CD8-positive, alpha-beta memory T cell (primary cell): ENCODE measurements at regions not wholly inside any gene's neighbourhood (a gene's known extent, or its start where the extent isn't known, plus 50 kb on each side); places are given as distances from the start of the nearest gene placed in this dataset.

Experiments
- CTCF ChIA-PET: fragments of 350-600 bp; sonication (Branson Sonifier 250); formaldehyde crosslinking; loops from one replicate; lab custom pipeline; 2021; ENCODE audit warnings: antibody characterized with exemption; lab: Charles Lee
- POLR2A ChIA-PET: fragments of 350-600 bp; sonication (Branson Sonifier 250); formaldehyde crosslinking; loops from one replicate; lab custom pipeline; 2021; ENCODE audit warnings: antibody characterized with exemption; lab: Charles Lee
- DNase-seq, 5 donors: peaks; one replicate each; pipeline versions ENCODE4 v3.0.0 to v3.0.0-alpha.2; 2020 to 2022; ENCODE audit warnings: mixed read lengths in 1 of 5
- H3K27ac ChIP-seq: one replicate; pipeline ENCODE4 v1.7.0; 2013; ENCODE audit warnings: low read depth, mild to moderate bottlenecking, low read length, moderate library complexity
- H3K27me3 ChIP-seq: 2 replicates; pipeline ENCODE4 v1.7.0; 2013; ENCODE audit warnings: low read length, mild to moderate bottlenecking; ENCODE audit not compliant: insufficient read depth, poor library complexity, severe bottlenecking
- H3K36me3 ChIP-seq: 2 replicates; pipeline ENCODE4 v1.7.0; 2013; ENCODE audit warnings: mild to moderate bottlenecking, low read length, moderate library complexity; ENCODE audit not compliant: insufficient read depth
- H3K4me1 ChIP-seq: 2 replicates; pipeline ENCODE4 v1.7.0; 2013; ENCODE audit warnings: mild to moderate bottlenecking, low read length, moderate library complexity; ENCODE audit not compliant: insufficient read depth
- H3K4me3 ChIP-seq: 2 replicates; pipeline ENCODE4 v1.7.0; 2013; ENCODE audit warnings: mild to moderate bottlenecking, low read length
- H3K9me3 ChIP-seq: 2 replicates; pipeline ENCODE4 v1.7.0; 2013; ENCODE audit warnings: mild to moderate bottlenecking, low read length
- H3K27ac Mint-ChIP-seq, 8 donors: one replicate each; pipeline ENCODE4 v1.8.0; 2020 to 2021; ENCODE audit warnings: mixed read lengths in 8 of 8, mild to moderate bottlenecking in 6 of 8, inconsistent platforms in 3 of 8, moderate library complexity in 3 of 8
- H3K27me3 Mint-ChIP-seq, 2 donors: one replicate each; pipeline ENCODE4 v1.8.0; 2020 to 2021; ENCODE audit warnings: mixed read lengths in 2 of 2, mild to moderate bottlenecking in 1 of 2, moderate library complexity in 1 of 2
- H3K36me3 Mint-ChIP-seq, 3 donors: one replicate each; pipeline ENCODE4 v1.8.0; 2020 to 2021; ENCODE audit warnings: mixed read lengths in 3 of 3, inconsistent platforms in 1 of 3, mild to moderate bottlenecking in 1 of 3
- H3K4me1 Mint-ChIP-seq, 3 donors: one replicate each; pipeline ENCODE4 v1.8.0; 2020 to 2021; ENCODE audit warnings: mixed read lengths in 3 of 3, inconsistent platforms in 1 of 3, mild to moderate bottlenecking in 1 of 3
- H3K4me3 Mint-ChIP-seq, 7 donors: one replicate each; pipeline ENCODE4 v1.8.0; 2020 to 2021; ENCODE audit warnings: mixed read lengths in 7 of 7, mild to moderate bottlenecking in 6 of 7, moderate library complexity in 4 of 7, inconsistent platforms in 2 of 7
- H3K9me3 Mint-ChIP-seq, 5 donors: one replicate each; pipeline ENCODE4 v1.8.0; 2020 to 2022; ENCODE audit warnings: mixed read lengths in 5 of 5, mild to moderate bottlenecking in 3 of 5, moderate library complexity in 2 of 5, inconsistent platforms in 1 of 5

- no peak overlapping the region for H3K4me3 ChIP-seq
- no peak overlapping the region for H3K4me3 Mint-ChIP-seq
- no peak for DNase-seq
- peaks cover 0 to 2% of the 10 kb centered on the region in 2 donors for H3K27me3 Mint-ChIP-seq
- H3K27ac Mint-ChIP-seq: no peak overlapping the region
- POLR2A ChIA-PET: no interaction called here
- no peak overlapping the region for H3K27ac ChIP-seq
- no peaks in the 10 kb centered on the region for H3K36me3 ChIP-seq
- peaks cover 0 to 3% (median 2%) of the 10 kb centered on the region in 3 donors for H3K36me3 Mint-ChIP-seq
- no peaks in the 10 kb centered on the region for H3K4me1 ChIP-seq
- CTCF ChIA-PET: interaction anchor here (7.1 kb wide), 1 partner anchor 91 kb away, joined by 53 read pairs; no protein-coding TSS in a partner anchor
- peaks cover 0 to 5% (median 3%) of the 10 kb centered on the region in 5 donors for H3K9me3 Mint-ChIP-seq
- H3K9me3 ChIP-seq: no peaks in the 10 kb centered on the region
- peaks cover 3 to 9% (median 7%) of the 10 kb centered on the region in 3 donors for H3K4me1 Mint-ChIP-seq
- no peaks in the 10 kb centered on the region for H3K27me3 ChIP-seq
Measured at GRCh38 chr6:20313960-20314530, 87.6 kb upstream of the E2F3 start.

- H3K27ac Mint-ChIP-seq: peak overlapping the region in 1 of 8 donors; percentile 72
- Histone ChIP-seq H3K36me3 (no peaks in the 10 kb centered on the region), H3K27me3 (no peaks in the 10 kb centered on the region), H3K9me3 (no peaks in the 10 kb centered on the region), H3K4me1 (peaks cover 3% of the 10 kb centered on the region), H3K27ac (no peak overlapping the region), H3K4me3 (no peak overlapping the region)
- peaks cover 0 to 2% of the 10 kb centered on the region in 2 donors for H3K27me3 Mint-ChIP-seq
- CTCF ChIA-PET: interaction anchor here (0.5 to 7.1 kb wide), 2 partner anchors 90 to 125 kb away, joined by 3 to 53 read pairs; no protein-coding TSS in a partner anchor
- peaks cover 0 to 7% (median 2%) of the 10 kb centered on the region in 5 donors for H3K9me3 Mint-ChIP-seq
- no peak overlapping the region for H3K4me3 Mint-ChIP-seq
- POLR2A ChIA-PET: interaction anchor here (1.0 kb wide), 1 partner anchor 21 kb away, joined by 3 read pairs; no protein-coding TSS in a partner anchor
- peaks cover 2 to 3% (median 2%) of the 10 kb centered on the region in 3 donors for H3K36me3 Mint-ChIP-seq
- DNase-seq: no peak
- peaks cover 13 to 19% (median 17%) of the 10 kb centered on the region in 3 donors for H3K4me1 Mint-ChIP-seq
Measured at GRCh38 chr6:20314866-20315845, 86.5 kb upstream of the E2F3 start.

DNA sequence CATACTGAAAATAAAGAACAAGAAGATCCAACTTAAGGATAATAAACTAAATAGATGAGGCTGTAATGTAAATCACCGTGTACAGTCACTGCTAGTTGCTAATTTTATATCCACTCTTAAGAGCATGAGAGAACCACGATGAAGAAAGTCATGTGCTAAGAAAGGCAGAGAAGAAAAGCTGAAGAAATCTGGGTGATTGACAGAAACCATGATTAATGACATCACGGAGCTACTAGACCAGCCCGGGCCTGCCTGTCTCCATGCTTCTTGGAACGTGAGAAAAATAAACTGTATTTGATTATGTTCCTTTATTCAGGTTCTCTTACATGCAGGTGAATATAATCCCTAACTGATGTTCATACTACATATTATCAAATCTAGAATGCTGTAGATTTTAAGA, 84.2 kb upstream of the E2F3 start:
- Histone ChIP-seq H3K4me1 (peaks cover 11% of the 10 kb centered on the region), H3K27me3 (no peaks in the 10 kb centered on the region), H3K36me3 (no peaks in the 10 kb centered on the region), H3K27ac (no peak overlapping the region), H3K4me3 (no peak overlapping the region), H3K9me3 (no peaks in the 10 kb centered on the region)
- CTCF ChIA-PET: interaction anchor here (1.6 to 7.1 kb wide), 2 partner anchors 87 to 171 kb away, joined by 3 to 53 read pairs; no protein-coding TSS in a partner anchor
- POLR2A ChIA-PET: no interaction called here
- Mint-ChIP-seq H3K4me3 (peak overlapping the region in 1 of 7 donors; percentile 12), H3K4me1 (peaks cover 24 to 30% (median 27%) of the 10 kb centered on the region in 3 donors), H3K27me3 (peaks cover 0 to 2% of the 10 kb centered on the region in 2 donors), H3K27ac (peak overlapping the region in 1 of 8 donors; percentile 4), H3K9me3 (peaks cover 0 to 6% (median 0%) of the 10 kb centered on the region in 5 donors), H3K36me3 (peaks cover 0 to 2% (median 0%) of the 10 kb centered on the region in 3 donors)
- no peak for DNase-seq

DNA sequence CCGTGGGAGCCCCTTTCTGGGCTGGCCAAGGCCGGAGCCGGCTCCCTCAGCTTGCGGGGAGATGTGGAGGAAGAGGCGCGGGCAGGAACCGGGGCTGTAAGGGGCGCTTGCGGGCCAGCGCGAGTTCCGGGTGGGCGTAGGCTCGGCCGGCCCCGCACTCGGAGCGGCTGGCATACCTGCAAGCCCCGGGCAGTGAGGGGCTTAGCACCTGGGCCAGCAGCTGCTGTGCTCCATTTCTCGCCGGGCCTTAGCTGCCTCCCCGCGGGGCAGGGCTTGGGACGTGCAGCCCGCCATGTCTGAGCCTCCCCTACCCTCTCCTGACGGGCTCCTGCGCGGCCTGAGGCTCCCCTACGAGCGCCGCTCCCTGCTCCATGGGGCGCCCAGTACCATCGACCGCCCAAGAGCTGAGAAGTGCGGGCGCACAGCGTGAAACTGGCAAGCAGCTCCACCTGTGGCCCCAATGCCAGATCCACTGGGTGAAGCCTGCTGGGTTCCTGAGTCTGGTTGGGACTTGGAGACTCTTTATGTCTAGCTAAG, 82.8 kb upstream of the E2F3 start:
- Histone ChIP-seq H3K4me1 (peaks cover 11% of the 10 kb centered on the region), H3K4me3 (no peak overlapping the region), H3K27ac (no peak overlapping the region), H3K27me3 (no peaks in the 10 kb centered on the region), H3K36me3 (no peaks in the 10 kb centered on the region), H3K9me3 (no peaks in the 10 kb centered on the region)
- Mint-ChIP-seq H3K4me3 (peak overlapping the region in 5 of 7 donors; percentile 90 to 93 (median 91)), H3K27me3 (peaks cover 0 to 2% of the 10 kb centered on the region in 2 donors), H3K36me3 (peaks cover 0 to 2% (median 0%) of the 10 kb centered on the region in 3 donors), H3K9me3 (peaks cover 0 to 6% (median 0%) of the 10 kb centered on the region in 5 donors), H3K4me1 (peaks cover 21 to 25% (median 22%) of the 10 kb centered on the region in 3 donors), H3K27ac (peak overlapping the region in 4 of 8 donors; percentile 87 to 98 (median 98))
- ChIA-PET POLR2A (interaction anchor here (0.5 to 3.3 kb wide), 14 partner anchors 8 to 216 kb away, joined by 3 to 65 read pairs (median 5); partner anchors contain the start of genes CDKAL1, E2F3 and MBOAT1), CTCF (interaction anchor here (1.0 to 7.1 kb wide), 13 partner anchors 8 to 212 kb away, joined by 3 to 53 read pairs (median 5); no protein-coding TSS in a partner anchor)
- DNase-seq: no peak

GRCh38 chr6:20319520-20320357, 81.9 kb upstream of the E2F3 start:
- POLR2A ChIA-PET: interaction anchor here (0.9 to 3.3 kb wide), 13 partner anchors 9 to 215 kb away, joined by 3 to 65 read pairs (median 5); partner anchors contain the start of genes CDKAL1, E2F3 and MBOAT1
- DNase-seq: peak; percentile 60 to 90 (median 80)
- Histone ChIP-seq H3K4me3 (peak overlapping the region; percentile 61), H3K9me3 (no peaks in the 10 kb centered on the region), H3K27ac (peak overlapping the region; percentile 72), H3K27me3 (no peaks in the 10 kb centered on the region), H3K36me3 (no peaks in the 10 kb centered on the region), H3K4me1 (peaks cover 11% of the 10 kb centered on the region)
- peaks cover 0 to 2% of the 10 kb centered on the region in 2 donors for H3K27me3 Mint-ChIP-seq
- H3K9me3 Mint-ChIP-seq: peaks cover 0 to 6% (median 0%) of the 10 kb centered on the region in 5 donors
- peak overlapping the region; percentile 83 to 93 (median 91) for H3K4me3 Mint-ChIP-seq
- CTCF ChIA-PET: interaction anchor here (0.5 to 7.1 kb wide), 17 partner anchors 9 to 1269 kb away, joined by 3 to 53 read pairs (median 5); no protein-coding TSS in a partner anchor
- H3K4me1 Mint-ChIP-seq: peaks cover 21 to 25% (median 22%) of the 10 kb centered on the region in 3 donors
- H3K36me3 Mint-ChIP-seq: peaks cover 0 to 2% (median 0%) of the 10 kb centered on the region in 3 donors
- peak overlapping the region; percentile 87 to 98 (median 97) for H3K27ac Mint-ChIP-seq

DNA sequence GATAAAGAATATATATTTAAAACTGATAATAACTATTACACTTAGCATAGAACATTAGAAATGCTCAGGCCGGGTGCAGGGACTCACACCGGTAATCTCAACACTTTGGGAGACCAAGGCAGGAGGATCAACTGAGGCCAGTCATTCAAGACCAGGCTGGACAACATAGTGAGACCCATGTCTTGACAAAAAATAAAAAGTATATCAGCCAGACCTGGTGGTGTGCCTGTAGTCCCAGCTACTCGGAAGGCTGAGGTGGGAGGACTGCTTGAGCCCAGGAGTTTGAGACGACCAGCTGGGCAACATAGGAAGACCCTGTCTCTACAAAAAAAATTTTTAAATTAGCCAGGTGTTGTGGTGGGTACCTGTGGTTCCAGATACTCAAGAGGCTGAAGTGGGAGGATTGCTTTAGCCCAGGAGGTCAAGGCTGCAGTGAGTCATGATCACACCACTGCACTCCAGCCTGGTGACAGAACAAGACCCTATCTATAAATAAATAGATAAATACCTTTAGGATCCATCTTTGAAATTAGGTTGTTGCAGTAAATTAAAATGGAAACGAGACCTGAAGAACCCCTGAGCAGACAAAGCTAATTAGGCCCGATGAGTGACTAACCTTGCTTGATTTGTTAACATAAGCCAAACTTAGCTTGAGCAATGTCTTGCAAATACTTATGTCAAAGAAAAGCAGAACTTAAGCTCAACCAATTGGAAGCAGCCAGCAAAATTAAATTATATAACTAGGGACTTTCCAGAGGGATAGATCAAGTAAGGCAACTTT, 75.8 kb upstream of the E2F3 start:
- peaks cover 1% of the 10 kb centered on the region for H3K4me1 ChIP-seq
- Mint-ChIP-seq H3K4me3 (no peak overlapping the region), H3K4me1 (peaks cover 3 to 5% (median 5%) of the 10 kb centered on the region in 3 donors), H3K27ac (no peak overlapping the region), H3K27me3 (peaks cover 0 to 3% of the 10 kb centered on the region in 2 donors), H3K9me3 (peaks cover 0 to 2% (median 0%) of the 10 kb centered on the region in 5 donors), H3K36me3 (peaks cover 0 to 8% (median 0%) of the 10 kb centered on the region in 3 donors)
- no peak overlapping the region for H3K27ac ChIP-seq
- H3K9me3 ChIP-seq: no peaks in the 10 kb centered on the region
- DNase-seq: no peak
- CTCF ChIA-PET: interaction anchor here (1.8 kb wide), 1 partner anchor 79 kb away, joined by 4 read pairs; no protein-coding TSS in a partner anchor
- POLR2A ChIA-PET: no interaction called here
- no peaks in the 10 kb centered on the region for H3K36me3 ChIP-seq
- no peak overlapping the region for H3K4me3 ChIP-seq
- H3K27me3 ChIP-seq: no peaks in the 10 kb centered on the region
